Fibroblast of skin of left quadriceps (primary cell): ENCODE measurements at regions not wholly inside any gene's neighbourhood (a gene's known extent, or its start where the extent isn't known, plus 50 kb on each side); places are given as distances from the start of the nearest gene placed in this dataset.

Source experiments
- DNase-seq, 2 experiments: peaks; one replicate each; pipeline ENCODE4 v3.0.0-alpha.2; 2013; ENCODE audit warnings: low read depth in 2 of 2

DNA sequence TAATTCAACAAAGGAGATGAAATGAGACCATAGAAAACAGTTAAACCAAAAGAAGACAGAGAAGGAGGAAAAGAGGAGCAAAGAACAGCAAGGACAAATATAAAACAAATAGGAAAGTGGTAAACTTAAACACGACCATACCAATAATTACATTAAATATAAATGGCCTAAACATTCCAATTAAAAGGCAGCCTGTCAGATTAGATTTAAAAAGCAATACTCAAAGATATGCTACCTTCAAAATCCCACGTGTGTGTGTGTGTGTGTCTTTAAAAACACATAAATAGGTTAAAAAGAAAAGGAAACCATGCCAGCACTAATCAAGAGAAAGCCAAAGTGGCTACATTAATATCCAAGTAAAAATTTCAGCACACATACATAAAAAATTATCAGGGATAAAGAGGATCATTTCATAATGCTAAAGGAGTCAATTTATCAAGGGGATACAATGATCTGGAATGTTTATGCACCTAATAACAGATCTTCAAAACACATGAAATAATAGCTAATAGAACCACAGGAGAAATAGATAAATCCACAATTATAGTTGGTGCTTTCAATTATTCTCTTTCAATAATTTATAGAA is 355.7 kb upstream of the POU3F1 start:
- DNase-seq: no peak

DNA sequence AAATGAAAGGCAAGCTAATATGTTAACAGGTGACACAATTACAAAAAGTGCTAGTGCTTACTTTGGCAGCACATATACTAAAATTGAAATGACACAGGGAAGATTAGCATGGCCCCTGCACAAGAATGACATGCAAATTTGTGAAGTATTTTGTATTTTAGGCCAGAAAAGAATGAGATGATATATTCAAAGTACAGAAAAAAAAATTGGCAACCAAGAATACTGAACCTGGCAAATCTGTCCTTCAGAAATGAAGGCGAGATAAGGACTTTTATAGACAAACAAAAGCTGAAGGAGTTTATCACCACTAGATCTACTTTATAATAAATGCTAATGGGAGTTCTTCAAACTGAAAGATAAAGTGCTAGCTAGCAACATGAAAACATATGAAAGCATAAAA is 350.0 kb upstream of the POU3F1 start:
- DNase-seq: no peak

DNA sequence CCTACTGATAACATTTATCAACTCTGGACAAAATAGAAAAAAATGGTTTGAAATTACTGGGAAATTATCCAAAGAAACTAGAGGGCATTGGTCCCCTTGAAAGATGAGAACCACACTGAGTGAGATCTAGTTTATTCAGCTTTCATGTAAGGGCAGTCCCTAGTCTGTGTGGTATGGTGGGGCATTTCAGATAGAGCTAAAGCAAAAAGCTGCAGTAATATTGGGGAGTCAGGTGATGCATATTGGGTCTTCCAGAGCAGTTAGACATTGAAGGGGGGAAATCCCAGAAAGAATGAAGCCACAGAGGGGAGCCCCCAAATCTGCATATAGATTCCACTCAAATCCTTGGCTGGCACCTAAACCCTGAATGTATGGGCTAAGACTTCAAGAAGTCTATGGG is 347.7 kb upstream of the POU3F1 start:
- no peak for DNase-seq

DNA sequence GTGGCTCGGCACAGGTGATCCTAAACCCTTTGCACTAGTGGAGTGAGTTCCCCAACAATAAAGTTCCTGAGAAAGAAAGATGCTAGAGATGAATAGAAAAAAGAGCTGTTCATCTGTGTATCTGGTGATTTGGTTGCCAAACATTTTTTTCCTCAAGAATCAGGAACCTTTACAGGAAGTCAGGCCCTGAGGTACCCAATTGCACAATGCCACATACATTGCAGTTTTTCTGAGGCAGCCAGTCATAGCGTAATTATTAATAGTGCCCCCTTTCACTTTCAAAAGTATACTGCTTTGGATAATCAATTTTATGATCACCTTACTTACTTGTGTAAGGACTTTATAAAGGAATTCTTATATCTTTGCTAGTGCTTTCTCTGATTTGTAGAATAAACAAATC is 346.3 kb upstream of the POU3F1 start:
- DNase-seq: no peak

DNA sequence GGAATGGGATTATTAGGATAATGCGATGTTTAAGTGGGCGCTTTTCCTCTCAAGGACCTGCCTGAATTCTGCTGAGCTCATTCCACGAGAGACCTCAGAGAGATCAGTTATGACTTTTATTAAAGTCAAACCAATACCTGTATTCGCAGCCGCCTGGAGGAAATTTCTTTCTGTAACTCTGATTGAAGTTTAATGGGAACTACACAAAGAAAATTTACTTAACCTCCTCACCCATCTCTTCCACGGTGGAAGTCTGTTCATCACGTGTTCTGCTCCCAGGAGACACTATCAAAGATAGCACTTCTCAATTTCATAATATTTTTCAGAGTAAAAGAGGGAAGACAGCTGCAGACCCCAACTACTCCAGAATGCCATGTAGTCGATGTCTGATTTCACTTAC is 334.7 kb upstream of the POU3F1 start:
- no peak for DNase-seq

DNA sequence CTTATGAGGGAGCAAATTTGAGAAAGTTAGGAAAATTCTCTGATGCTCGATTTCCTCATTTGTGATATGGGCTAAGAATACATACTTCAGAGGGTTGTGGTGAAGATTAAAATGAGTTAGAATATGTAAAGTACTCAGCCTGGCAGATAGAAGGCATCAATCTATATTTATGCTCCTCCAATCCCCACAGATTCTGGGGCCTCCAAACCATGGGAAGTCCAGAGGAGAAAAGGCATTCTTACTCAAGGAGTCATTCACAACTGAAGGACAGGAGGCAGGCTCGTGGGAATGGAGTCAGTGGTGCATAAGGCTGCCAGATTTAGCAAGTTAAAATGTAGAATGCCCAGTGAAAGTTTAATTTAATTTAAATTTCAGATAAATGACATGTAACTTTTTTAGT is 330.0 kb upstream of the POU3F1 start:
- no peak for DNase-seq

DNA sequence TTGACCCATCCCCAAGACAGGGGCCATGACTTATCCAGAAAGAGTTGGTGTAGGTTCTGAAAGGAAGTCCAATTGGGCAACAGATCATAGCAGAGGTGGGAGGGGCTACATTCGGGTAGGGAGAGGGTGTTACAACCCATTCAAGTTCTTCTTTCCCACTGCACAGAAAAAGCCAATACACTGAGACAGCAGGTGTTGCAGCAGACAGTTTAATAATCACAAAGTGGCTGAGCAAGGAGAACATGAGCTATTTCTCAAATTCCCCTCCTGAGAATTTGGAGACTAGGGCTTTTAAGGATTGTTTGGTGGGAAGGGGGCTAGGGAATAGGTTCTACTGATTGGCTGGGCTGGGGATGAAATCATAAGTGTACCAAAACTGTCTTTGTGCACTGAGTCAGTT is 328.4 kb upstream of the POU3F1 start:
- DNase-seq: no peak

DNA sequence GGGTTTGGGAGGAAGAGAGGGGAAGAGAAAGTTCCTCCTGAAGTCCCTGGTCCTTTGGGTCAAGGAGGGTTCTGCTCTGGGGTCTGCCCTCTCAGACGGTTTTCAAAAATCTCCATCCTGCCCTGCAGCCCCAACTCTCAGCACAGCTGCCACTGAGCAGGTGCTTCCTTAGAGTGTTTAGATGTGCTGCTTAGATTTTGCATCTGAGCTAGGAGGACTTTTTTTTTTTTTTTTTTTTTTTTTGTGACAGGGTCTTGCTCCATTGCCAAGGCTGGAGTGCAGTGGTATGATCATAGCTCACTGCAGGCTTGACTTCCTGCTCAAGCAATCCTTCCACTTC is 324.9 kb upstream of the POU3F1 start:
- no peak for DNase-seq

DNA sequence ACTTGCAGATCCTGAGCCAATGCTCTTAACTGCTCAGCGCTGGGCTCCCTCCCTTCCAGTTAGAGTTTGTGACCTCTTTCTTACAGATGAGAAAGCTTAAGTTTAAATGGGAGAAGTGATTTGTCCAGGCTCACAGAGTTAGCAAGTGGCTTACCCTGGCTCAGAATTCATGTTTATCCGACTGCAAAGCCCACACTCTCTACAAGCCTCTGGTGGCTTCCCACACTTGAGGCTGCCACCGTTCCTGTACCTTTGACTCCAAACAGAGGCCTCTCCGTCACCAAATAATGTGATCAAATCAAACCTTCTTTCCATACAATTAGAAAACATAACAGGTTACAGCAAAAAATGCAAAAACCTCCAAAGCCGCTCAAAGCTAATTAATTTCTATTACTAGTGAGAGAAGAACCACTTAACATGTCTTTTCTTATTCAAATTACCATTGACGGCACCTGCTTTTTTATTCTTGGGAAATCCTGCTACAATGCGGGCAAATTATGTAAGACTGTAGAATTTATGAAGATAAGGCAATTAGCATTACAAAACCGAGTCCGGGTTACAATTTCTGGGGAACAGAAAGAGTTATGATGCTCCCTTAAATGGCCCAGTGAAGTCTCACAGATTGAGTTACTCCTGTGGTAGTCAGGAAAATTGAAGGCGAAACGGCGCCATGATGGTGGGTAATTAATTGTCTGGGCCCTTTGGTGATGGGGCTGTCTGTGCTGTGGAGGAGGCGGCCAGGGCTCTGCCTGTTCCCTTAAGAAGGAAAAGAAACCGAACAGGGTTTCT is 324.3 kb upstream of the POU3F1 start:
- DNase-seq: no peak

DNA sequence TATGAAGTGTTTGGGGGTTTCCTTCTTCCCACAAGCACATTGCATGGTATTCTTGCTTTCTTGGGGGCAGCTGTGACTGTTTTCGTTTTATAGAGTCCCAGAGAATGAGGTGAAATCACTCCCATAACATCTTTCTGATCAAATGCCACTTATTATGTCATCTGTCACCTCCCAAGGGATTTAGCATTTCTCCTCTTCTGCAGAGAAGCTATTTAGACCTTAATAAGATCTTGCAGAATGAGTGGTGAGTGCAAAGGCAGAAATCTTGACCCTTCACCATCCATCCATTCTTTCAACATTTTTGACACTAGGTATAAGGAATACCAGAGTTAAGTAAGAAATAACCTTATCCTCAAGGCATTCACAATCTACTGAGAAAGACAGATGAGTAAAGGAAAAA is 318.6 kb upstream of the POU3F1 start:
- DNase-seq: no peak

DNA sequence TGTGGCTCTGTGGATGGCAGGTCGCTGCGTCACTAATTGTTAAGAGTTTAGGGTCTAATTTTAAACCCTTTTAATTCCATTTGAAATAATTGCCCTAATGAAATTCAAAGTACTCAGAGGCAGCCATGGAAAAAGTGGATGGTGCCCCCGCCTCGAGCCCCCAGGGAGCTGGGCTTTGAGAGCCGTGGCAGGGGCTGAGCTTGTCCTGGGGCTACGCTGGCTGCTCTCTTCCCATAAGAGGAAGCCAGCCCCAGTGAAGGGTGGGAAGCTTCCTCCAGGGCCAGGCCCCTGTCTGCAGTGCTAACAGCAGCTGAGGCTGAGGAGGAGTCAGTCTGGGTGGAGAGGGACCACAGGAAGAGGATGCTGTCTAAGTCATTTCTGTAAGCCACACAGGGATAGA is 315.0 kb upstream of the POU3F1 start:
- no peak for DNase-seq

DNA sequence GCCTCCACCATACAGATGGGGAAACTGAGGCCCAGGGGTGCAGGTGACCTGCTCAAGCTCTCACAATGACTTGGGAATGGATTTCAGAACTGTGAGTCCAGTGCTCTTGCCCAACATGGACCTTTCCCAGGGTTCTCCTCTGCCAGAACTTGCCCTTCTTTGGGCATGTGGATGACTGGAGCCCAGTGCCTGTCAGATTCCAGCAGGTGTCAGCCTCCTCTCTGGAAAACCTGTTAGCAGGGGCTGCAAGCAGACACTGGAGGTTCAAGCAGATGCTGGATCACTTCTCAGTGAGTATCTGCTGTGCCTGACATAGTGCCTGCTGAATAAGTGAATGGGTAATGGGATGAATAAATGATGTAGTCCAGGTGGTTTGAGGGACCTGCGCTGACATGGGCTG is 314.2 kb upstream of the POU3F1 start:
- DNase-seq: no peak

DNA sequence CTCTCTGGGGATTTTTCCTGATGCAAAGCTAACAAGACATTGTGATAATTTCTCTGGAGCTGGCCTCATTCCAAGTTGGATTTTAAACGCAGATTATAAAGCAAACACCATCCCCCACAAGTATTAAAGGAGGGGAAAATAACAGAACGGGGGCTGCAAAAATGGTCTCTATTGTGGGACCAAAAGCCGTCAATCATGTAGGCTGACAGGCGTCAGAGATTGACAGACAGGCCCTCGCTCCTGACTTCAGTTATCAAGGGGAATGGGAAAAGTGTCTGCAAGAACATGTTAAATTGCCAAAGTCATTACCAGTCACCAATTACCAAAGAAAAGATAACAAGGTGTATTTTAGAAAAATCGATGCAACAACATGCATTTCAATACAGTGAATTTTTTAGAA is 307.4 kb upstream of the POU3F1 start:
- DNase-seq: no peak

DNA sequence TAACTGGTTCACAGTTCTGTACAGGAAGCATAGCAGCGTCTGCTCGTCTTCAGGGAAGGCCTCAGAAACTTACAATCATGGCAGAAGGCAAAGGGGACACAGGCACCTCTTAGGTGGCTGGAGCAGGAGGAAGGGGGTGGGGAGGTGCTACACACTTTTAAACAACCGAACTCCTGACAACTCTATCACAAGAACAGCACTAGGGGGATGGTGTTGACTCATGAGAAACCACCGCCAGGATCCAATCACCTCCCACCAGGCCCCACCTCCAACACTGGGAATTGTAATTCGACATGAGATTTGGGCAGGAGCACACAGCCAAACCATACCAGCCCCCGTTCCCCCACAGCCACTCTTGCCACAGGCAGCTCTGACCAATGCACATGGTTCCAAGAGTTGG is 306.3 kb upstream of the POU3F1 start:
- DNase-seq: no peak

DNA sequence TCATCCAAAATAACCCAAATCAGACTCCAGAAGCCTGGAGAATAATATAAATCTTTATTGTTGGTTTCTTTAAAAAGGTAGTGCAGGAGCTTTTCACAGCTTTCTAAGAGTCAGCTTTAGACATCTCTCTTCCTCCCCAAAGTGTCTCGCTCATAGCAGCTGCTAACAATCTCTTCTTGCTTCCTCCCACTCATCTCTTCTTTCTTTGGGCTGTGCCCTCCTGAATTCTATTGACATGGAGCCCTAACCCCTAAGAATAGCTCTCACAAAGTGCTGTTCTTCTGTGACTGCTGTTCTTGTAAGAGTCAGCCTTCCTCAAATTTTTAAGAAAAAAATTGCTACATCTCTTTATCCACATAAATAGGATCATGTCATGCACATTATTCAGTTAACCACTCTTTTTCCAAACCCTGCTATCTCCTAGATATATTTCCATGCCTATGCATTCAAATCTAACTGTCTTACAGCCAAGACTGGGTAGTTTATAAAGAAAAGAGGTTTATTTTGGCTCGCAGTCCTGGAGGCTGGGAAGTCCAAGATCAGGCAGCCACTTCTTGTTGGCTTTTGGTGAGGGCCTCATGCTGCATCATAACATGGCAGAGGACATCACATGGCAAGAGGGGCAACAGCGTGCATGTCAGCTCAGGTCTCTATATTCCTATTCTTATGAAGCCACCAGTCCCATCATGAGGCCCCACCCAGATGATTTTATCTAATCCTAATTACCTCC is 301.0 kb upstream of the POU3F1 start:
- DNase-seq: no peak

DNA sequence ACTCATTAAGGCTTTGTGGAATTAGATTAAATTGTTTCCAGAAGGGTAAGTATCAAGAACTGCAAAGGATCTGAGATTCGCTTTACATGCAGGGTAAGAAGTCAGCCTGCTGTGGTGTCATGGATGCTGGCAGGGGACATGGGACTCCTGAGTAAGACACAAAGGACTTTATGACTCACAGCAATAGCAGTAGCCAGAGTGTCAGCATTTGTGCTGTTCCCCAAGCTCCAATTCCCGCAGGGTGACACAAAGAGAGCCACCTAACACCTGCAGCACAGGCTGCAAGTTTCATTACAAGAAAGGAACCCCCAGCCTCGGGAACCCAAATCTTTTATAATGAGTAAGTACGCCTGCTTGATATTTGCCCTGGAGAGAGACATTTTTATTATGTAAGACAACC is 298.1 kb upstream of the POU3F1 start:
- DNase-seq: no peak

DNA sequence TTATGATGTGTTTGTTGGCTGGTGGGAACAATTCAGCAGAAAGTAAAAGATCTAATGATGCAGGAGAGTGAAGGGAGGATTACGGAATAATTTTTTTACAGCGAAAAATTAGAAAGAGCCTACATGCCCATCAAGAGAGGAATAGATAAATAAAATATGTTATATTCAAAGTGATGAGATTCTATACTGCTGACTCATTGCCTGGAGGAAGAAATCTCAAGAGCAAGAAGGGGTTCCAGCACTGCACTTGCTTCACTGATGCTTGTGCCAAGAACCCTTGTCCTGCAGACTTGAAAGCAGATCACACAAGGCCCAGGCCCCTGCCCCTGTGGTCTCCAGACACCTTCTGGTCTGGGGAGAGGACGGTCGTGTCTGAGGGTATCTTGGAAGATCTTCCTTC is 295.1 kb upstream of the POU3F1 start:
- DNase-seq: no peak

DNA sequence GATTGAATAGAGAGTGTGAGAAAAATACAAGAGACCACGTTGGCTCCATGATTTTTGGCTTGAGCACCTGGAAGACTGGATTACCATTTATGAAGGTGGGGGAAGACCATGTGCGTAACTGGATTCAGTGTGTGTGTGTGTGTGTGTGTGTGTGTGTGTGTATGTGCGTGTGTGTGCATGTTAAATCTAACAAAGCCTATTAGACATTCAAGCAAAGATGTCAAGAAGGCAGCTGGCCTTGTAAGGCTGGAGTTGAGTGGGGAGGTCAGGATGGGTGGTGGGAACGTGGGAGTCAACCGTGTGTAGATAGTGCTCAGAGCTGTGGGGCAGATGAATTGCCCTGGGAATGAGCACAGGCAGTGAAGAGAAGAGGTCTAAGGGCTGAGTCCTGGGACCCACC is 293.8 kb upstream of the POU3F1 start:
- DNase-seq: no peak

DNA sequence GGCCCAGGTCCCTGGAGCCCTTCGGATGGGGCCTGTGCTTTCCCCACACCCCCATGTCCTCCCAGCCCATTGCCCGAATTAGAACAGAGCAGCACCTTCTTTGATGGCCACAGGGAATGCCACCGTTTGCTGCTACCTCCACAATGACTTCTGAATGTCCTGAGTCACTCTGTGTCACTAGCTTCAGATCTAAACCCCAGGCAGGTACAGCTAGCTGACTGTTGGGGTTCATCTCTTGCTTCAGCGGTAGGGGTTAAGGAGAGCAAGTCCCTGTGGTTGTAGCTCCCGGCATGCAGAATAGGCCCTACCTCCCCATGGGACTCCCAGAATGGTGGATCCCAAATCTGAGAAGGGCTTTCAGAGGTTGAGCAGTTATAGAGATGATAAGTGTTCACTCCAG is 291.1 kb upstream of the POU3F1 start:
- no peak for DNase-seq

DNA sequence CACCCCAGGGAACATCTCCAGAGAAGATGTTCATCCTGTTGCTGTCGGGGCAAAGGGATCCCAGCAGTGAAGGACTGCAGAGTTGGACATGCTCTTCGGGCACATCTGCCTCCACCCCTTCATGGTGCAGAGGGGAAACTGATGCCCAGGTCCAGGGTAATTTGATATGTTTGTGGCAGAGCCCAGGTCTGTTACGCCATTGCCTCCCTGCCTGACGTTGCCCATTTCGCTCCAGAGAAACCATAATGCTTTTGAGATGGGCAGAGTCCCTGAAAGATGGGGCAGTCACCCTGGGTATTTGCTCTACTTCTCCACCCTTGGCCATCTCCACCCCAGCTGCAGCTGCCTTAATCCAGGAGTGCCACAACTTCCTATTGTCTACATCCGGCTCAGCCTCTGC is 290.4 kb upstream of the POU3F1 start:
- no peak for DNase-seq

DNA sequence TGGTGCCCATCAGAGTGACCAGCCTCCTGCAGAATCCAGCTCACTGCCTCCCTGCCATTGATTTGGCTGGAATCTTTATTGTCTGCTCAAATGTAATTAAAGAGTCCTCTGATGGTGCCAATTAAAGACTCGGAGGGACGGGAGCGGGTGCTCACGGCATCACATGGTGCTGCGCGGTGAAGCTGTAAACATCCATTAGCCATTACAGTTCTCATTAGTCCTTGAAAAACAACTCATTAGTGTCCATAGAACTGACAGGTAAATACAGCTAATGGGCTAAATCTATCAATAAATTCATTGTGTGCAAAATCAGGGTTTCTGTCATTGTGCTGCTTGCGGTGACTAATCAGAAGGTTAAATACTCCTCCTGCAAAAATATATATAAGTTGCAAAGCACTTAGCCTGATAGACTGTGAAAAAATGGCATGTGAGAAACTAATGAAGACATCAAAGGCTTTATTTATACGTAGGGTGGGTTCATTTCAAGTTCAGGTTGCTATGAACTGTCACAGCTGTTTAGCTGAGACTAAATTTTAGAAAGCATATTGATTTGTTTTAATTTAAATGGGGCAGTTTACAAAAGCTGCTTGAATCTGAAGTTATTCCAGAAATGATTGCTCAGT is 289.8 kb upstream of the POU3F1 start:
- DNase-seq: no peak

DNA sequence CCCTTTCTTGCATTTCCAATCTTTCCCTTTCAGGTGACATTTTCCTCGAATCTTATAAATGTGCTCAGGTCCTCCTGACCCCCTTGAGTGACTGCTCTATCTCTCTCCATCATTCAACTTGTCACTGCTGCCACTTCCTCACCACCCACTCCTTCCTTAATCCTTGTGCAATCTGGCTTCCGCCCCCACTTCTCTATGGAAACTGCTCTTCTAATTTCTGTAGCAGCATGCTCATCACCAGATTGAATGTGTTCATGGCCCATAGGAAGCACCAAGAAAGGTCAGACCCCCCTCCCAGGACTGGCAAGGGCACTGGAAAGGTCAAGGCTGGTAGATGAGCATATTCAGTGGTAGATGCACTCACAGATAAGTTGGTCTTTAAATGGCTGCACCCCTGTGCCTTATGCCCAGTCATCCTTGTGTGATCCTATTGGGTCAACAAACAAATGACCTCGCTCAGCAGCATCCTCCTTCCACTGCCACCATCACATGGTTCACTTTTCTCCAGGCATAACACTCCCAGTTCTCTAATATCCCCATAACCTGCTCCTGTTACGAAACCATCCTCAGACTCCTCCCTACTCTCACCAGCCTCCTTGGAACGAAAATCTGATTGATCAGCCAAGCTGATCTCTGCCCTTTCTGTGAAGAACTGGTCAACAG is 288.5 kb upstream of the POU3F1 start:
- no peak for DNase-seq
